ENCODE measurements at regions not wholly inside any gene's neighbourhood (a gene's known extent, or its start where the extent isn't known, plus 50 kb on each side); places are given as distances from the start of the nearest gene placed in this dataset.

- Mint-ChIP-seq H3K9me3 (peaks cover 8% of the 10 kb centered on the region), H3K27me3 (ENCODE audit: low read depth) (no peaks in the 10 kb centered on the region), H3K4me3 (no peak overlapping the region), H3K27ac (ENCODE audit: unreplicated experiment) (no peak overlapping the region), H3K4me1 (peaks cover 38% of the 10 kb centered on the region), H3K36me3 (ENCODE audit: low read depth) (peaks cover 3% of the 10 kb centered on the region)
- TF ChIP-seq CTCF (conservative IDR thresholded peaks at IDR 0.05) = no peak
- no peak for DNase-seq (ENCODE audit: low read depth, low spot score)
These were observed 182.2 kb downstream of the WDR11 start for GRCh38 chr10:121033366-121033765.

GRCh38 chr10:121036431-121036830 is 185.3 kb downstream of the WDR11 start:
- Mint-ChIP-seq H3K4me3 (no peak overlapping the region), H3K4me1 (peaks cover 38% of the 10 kb centered on the region), H3K27ac (ENCODE audit: unreplicated experiment) (no peak overlapping the region), H3K27me3 (ENCODE audit: low read depth) (no peaks in the 10 kb centered on the region), H3K9me3 (peaks cover 8% of the 10 kb centered on the region), H3K36me3 (ENCODE audit: low read depth) (peaks cover 3% of the 10 kb centered on the region)
- TF ChIP-seq CTCF (conservative IDR thresholded peaks at IDR 0.05) = no peak
- no peak for DNase-seq (ENCODE audit: low read depth, low spot score)

- Mint-ChIP-seq H3K4me3 (no peak overlapping the region), H3K9me3 (no peaks in the 10 kb centered on the region), H3K27me3 (ENCODE audit: low read depth) (no peaks in the 10 kb centered on the region), H3K36me3 (ENCODE audit: low read depth) (no peaks in the 10 kb centered on the region), H3K4me1 (peaks cover 19% of the 10 kb centered on the region), H3K27ac (ENCODE audit: unreplicated experiment) (no peak overlapping the region)
- TF ChIP-seq CTCF (conservative IDR thresholded peaks at IDR 0.05) = no peak
- no peak for DNase-seq (ENCODE audit: low read depth, low spot score)
These were observed 190.3 kb downstream of the WDR11 start for GRCh38 chr10:121041499-121041898.

GRCh38 chr10:121041906-121042305 is 190.7 kb downstream of the WDR11 start:
- no peaks in the 10 kb centered on the region for H3K36me3 Mint-ChIP-seq (ENCODE audit: low read depth)
- H3K27ac Mint-ChIP-seq (ENCODE audit: unreplicated experiment) = no peak overlapping the region
- H3K9me3 Mint-ChIP-seq = no peaks in the 10 kb centered on the region
- no peak for TF ChIP-seq CTCF (conservative IDR thresholded peaks at IDR 0.05)
- H3K27me3 Mint-ChIP-seq (ENCODE audit: low read depth) = no peaks in the 10 kb centered on the region
- no peak overlapping the region for H3K4me3 Mint-ChIP-seq
- peaks cover 15% of the 10 kb centered on the region for H3K4me1 Mint-ChIP-seq
- no peak for DNase-seq (ENCODE audit: low read depth, low spot score)

- no peaks in the 10 kb centered on the region for H3K36me3 Mint-ChIP-seq (ENCODE audit: low read depth)
- no peak for DNase-seq (ENCODE audit: low read depth, low spot score)
- H3K27me3 Mint-ChIP-seq (ENCODE audit: low read depth) = no peaks in the 10 kb centered on the region
- no peak for TF ChIP-seq CTCF (conservative IDR thresholded peaks at IDR 0.05)
- H3K4me1 Mint-ChIP-seq = peaks cover 10% of the 10 kb centered on the region
- no peak overlapping the region for H3K27ac Mint-ChIP-seq (ENCODE audit: unreplicated experiment)
- H3K4me3 Mint-ChIP-seq = no peak overlapping the region
- no peaks in the 10 kb centered on the region for H3K9me3 Mint-ChIP-seq
These were observed 191.2 kb downstream of the WDR11 start for GRCh38 chr10:121042342-121042741.
